CD4-positive, alpha-beta T cell (primary cell): ENCODE measurements at regions not wholly inside any gene's neighbourhood (a gene's known extent, or its start where the extent isn't known, plus 50 kb on each side); places are given as distances from the start of the nearest gene placed in this dataset.

ENCODE experiments used
- ATAC-seq: fragments of 200-7000 bp; cut with Tn5 transposase; one replicate; pipeline ENCODE4 v1.10.0; 2022; ENCODE audit warnings: mild to moderate bottlenecking; ENCODE audit not compliant: poor library complexity
- CTCF ChIA-PET: fragments of 350-600 bp; sonication (Branson Sonifier 250); formaldehyde crosslinking; loops from one replicate; lab custom pipeline; 2021; ENCODE audit warnings: antibody characterized with exemption, inconsistent platforms; lab: Charles Lee
- POLR2A ChIA-PET: fragments of 350-600 bp; sonication (Branson Sonifier 250); formaldehyde crosslinking; loops from one replicate; lab custom pipeline; 2021; ENCODE audit warnings: antibody characterized with exemption, inconsistent platforms; lab: Charles Lee
- DNase-seq, 14 experiments: peaks; one replicate each; pipeline ENCODE4 v3.0.0-alpha.2; 2013 to 2020; ENCODE audit warnings: mixed read lengths in 2 of 14
- H3K27ac ChIP-seq, 2 donors: one replicate each; pipeline versions ENCODE4 v1.5.1 to v1.7.0; 2013; ENCODE audit warnings: low read length in 2 of 2, low read depth in 1 of 2, mild to moderate bottlenecking in 1 of 2
- H3K27me3 ChIP-seq, 2 experiments: 1 replicate in 1 of 2; 2 replicates in 1 of 2; pipeline versions ENCODE4 v1.6.1 to v1.7.0; 2013; ENCODE audit warnings: low read length in 2 of 2, control low read depth in 1 of 2, mild to moderate bottlenecking in 1 of 2, moderate library complexity in 1 of 2; ENCODE audit not compliant: insufficient read depth in 2 of 2, control insufficient read depth in 1 of 2
- H3K36me3 ChIP-seq: one replicate; pipeline ENCODE4 v1.6.1; 2013; ENCODE audit warnings: low read length, control low read depth; ENCODE audit not compliant: insufficient read depth
- H3K4me1 ChIP-seq: one replicate; pipeline ENCODE4 v1.6.1; 2013; ENCODE audit warnings: low read length, control low read depth; ENCODE audit not compliant: insufficient read depth
- H3K4me3 ChIP-seq: one replicate; pipeline ENCODE4 v1.5.1; 2013; ENCODE audit warnings: mild to moderate bottlenecking, low read length, moderate library complexity
- H3K9me3 ChIP-seq, 2 experiments: 1 replicate in 1 of 2; 2 replicates in 1 of 2; pipeline versions ENCODE4 v1.6.1 to v1.7.0; 2013; ENCODE audit warnings: low read length in 2 of 2, mild to moderate bottlenecking in 2 of 2, control low read depth in 1 of 2, moderate library complexity in 1 of 2; ENCODE audit not compliant: control insufficient read depth in 1 of 2, insufficient read depth in 1 of 2
- H3K27ac Mint-ChIP-seq: one replicate; pipeline ENCODE4 v1.8.0; 2020; ENCODE audit warnings: mixed read lengths
- H3K27me3 Mint-ChIP-seq: one replicate; pipeline ENCODE4 v1.8.0; 2021; ENCODE audit warnings: mixed read lengths
- H3K36me3 Mint-ChIP-seq: one replicate; pipeline ENCODE4 v1.8.0; 2021; ENCODE audit warnings: low read depth, mixed read lengths
- H3K4me1 Mint-ChIP-seq: one replicate; pipeline ENCODE4 v1.8.0; 2021; ENCODE audit warnings: low read depth, mixed read lengths
- H3K4me3 Mint-ChIP-seq: one replicate; pipeline ENCODE4 v1.8.0; 2020; ENCODE audit warnings: mild to moderate bottlenecking, mixed read lengths
- H3K9me3 Mint-ChIP-seq: one replicate; pipeline ENCODE4 v1.8.0; 2020; ENCODE audit warnings: mixed read lengths
- intact Hi-C, 2 experiments: fragments of 100-400 bp; cut with DNase I in 1 of 2; cut with micrococcal nuclease in 1 of 2; formaldehyde crosslinking; loops; one replicate each; pipeline versions ENCODE4 v1.15.1 to v1.9.0; 2023 to 2025; cut with DNase I, micrococcal nuclease
- TF ChIP-seq, protein P1 (sequence below): fragments of 200-600 bp; IDR thresholded peaks from one replicate; pipeline ENCODE4 v1.8.0; 2022; ENCODE audit warnings: antibody characterized with exemption, mild to moderate bottlenecking

DNA sequence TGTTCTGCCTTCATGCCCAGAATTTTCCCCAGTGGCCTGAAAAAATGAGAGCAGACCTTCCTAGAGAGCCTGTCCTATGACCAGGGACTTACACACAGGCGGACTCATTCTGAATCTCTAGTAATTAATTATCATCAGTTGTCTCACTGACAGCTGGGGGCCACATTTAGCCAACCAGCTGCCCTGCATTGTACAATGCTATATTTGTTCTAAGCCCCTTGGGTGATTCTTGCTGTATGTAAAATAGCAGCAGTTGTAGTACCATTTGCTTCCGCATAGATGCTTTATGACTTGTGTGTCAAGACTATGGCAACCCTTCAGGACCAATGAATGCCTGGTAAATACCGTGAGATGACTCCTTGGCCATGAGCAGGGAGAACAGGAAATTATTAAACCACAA is 415.4 kb upstream of the SEMA6A start:
- intact Hi-C loops = no loop called here

DNA sequence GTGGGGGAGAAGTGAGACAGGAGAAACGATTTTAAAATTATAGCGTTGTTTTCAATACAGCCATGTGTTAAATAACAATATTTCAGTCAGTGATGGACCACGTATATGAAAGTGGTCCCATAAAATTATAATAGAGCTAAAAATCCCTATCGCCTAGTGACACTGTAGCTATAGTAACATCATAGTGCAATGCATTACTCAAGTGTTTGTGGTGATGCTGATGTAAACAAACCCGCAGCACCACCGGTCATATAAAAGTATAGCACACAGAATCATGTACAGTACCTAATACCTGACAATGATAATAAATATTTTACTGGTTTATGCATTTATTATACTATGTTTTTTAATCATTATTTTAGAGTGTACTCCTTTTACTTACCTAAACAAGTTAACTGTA is 407.4 kb upstream of the SEMA6A start:
- H3K4me3 ChIP-seq = no peak overlapping the region
- H3K27me3 ChIP-seq = no peaks in the 10 kb centered on the region
- POLR2A ChIA-PET = no interaction called here
- H3K9me3 Mint-ChIP-seq = peaks cover 2% of the 10 kb centered on the region
- ATAC-seq (no peak), DNase-seq (no peak)
- no peaks in the 10 kb centered on the region for H3K9me3 ChIP-seq
- no peaks in the 10 kb centered on the region for H3K4me1 Mint-ChIP-seq
- H3K36me3 ChIP-seq = no peaks in the 10 kb centered on the region
- CTCF ChIA-PET = no interaction called here
- intact Hi-C loops = no loop called here
- no peak overlapping the region for H3K4me3 Mint-ChIP-seq
- no peak overlapping the region for H3K27ac Mint-ChIP-seq
- TF ChIP-seq, protein P1, sequence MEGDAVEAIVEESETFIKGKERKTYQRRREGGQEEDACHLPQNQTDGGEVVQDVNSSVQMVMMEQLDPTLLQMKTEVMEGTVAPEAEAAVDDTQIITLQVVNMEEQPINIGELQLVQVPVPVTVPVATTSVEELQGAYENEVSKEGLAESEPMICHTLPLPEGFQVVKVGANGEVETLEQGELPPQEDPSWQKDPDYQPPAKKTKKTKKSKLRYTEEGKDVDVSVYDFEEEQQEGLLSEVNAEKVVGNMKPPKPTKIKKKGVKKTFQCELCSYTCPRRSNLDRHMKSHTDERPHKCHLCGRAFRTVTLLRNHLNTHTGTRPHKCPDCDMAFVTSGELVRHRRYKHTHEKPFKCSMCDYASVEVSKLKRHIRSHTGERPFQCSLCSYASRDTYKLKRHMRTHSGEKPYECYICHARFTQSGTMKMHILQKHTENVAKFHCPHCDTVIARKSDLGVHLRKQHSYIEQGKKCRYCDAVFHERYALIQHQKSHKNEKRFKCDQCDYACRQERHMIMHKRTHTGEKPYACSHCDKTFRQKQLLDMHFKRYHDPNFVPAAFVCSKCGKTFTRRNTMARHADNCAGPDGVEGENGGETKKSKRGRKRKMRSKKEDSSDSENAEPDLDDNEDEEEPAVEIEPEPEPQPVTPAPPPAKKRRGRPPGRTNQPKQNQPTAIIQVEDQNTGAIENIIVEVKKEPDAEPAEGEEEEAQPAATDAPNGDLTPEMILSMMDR = no peak
- no peaks in the 10 kb centered on the region for H3K36me3 Mint-ChIP-seq
- H3K27ac ChIP-seq = no peak overlapping the region
- no peaks in the 10 kb centered on the region for H3K4me1 ChIP-seq
- H3K27me3 Mint-ChIP-seq = no peaks in the 10 kb centered on the region

More for the DNA sequence above, 415.4 kb upstream of the SEMA6A start:
- Mint-ChIP-seq H3K4me1 (no peaks in the 10 kb centered on the region), H3K27me3 (no peaks in the 10 kb centered on the region), H3K9me3 (no peaks in the 10 kb centered on the region), H3K4me3 (no peak overlapping the region), H3K36me3 (no peaks in the 10 kb centered on the region), H3K27ac (no peak overlapping the region)
- ChIA-PET POLR2A (no interaction called here), CTCF (no interaction called here)
- Histone ChIP-seq H3K4me3 (no peak overlapping the region), H3K36me3 (no peaks in the 10 kb centered on the region), H3K9me3 (no peaks in the 10 kb centered on the region), H3K4me1 (no peaks in the 10 kb centered on the region), H3K27ac (no peak overlapping the region), H3K27me3 (no peaks in the 10 kb centered on the region)
- ATAC-seq (no peak), DNase-seq (no peak)
- TF ChIP-seq, protein P1 = no peak

DNA sequence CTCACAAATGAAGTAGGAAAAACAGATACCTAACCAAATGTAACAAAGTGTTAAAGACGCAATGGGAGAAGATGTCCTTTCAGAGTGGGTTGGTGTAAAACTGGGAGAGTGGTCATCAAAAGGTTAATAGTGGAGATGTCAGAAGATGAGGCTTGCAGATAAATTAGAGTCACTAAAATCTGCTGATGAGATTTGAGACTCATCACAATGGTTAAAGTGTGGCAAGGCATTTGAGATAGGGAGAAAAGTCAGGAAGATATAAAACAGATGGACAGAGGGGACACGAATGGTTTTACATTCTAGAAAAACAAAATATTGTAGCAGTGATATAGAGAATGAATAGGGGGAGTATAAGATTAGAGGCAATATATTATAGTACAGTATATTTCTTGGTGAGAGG is 406.0 kb upstream of the SEMA6A start:
- Histone ChIP-seq H3K4me3 (no peak overlapping the region), H3K27me3 (no peaks in the 10 kb centered on the region), H3K27ac (no peak overlapping the region), H3K36me3 (no peaks in the 10 kb centered on the region), H3K4me1 (no peaks in the 10 kb centered on the region), H3K9me3 (no peaks in the 10 kb centered on the region)
- TF ChIP-seq, protein P1 = no peak
- no peaks in the 10 kb centered on the region for H3K4me1 Mint-ChIP-seq
- ChIA-PET POLR2A (no interaction called here), CTCF (no interaction called here)
- ATAC-seq (no peak), DNase-seq (no peak)
- no peaks in the 10 kb centered on the region for H3K27me3 Mint-ChIP-seq
- H3K9me3 Mint-ChIP-seq = peaks cover 2% of the 10 kb centered on the region
- no peaks in the 10 kb centered on the region for H3K36me3 Mint-ChIP-seq
- H3K4me3 Mint-ChIP-seq = no peak overlapping the region
- H3K27ac Mint-ChIP-seq = no peak overlapping the region
- intact Hi-C loops = no loop called here
